Gastroesophageal sphincter (tissue), 4 donors: ENCODE measurements at regions not wholly inside any gene's neighbourhood (a gene's known extent, or its start where the extent isn't known, plus 50 kb on each side); places are given as distances from the start of the nearest gene placed in this dataset.

ENCODE experiments used
- ATAC-seq: fragments of 150-250 bp; one replicate; pipeline ENCODE4 v1.9.1; 2016; ENCODE audit warnings: mild to moderate bottlenecking, moderate library complexity
- H3K27ac ChIP-seq, 4 donors: fragments of 200-600 bp; sonication (generic) in 3 of 4; 1 replicate in 3 of 4; 2 replicates in 1 of 4; pipeline ENCODE4 v1.5.1; 2016 to 2019
- H3K27me3 ChIP-seq: fragments of 200-600 bp; sonication (generic); one replicate; pipeline ENCODE4 v1.5.1; 2019
- H3K36me3 ChIP-seq, 2 donors: fragments of 200-600 bp; sonication (generic); one replicate each; pipeline ENCODE4 v1.5.1; 2019; ENCODE audit warnings: control low read depth in 1 of 2
- H3K4me1 ChIP-seq, 3 donors: fragments of 200-600 bp; sonication (generic); 1 replicate in 2 of 3; 2 replicates in 1 of 3; pipeline ENCODE4 v1.5.1; 2016 to 2019; ENCODE audit warnings: control low read depth in 2 of 3
- H3K4me3 ChIP-seq, 2 donors: fragments of 200-600 bp; sonication (generic); one replicate each; pipeline ENCODE4 v1.5.1; 2019; ENCODE audit warnings: mild to moderate bottlenecking in 1 of 2, moderate library complexity in 1 of 2
- H3K9me3 ChIP-seq, 3 donors: fragments of 200-600 bp; sonication (generic); one replicate each; pipeline ENCODE4 v1.5.1; 2017 to 2019; ENCODE audit warnings: control low read depth in 2 of 3
- EP300 ChIP-seq: sonication (generic); formaldehyde crosslinking; IDR thresholded peaks from one replicate; pipeline ENCODE4 v1.6.1; 2017; ENCODE audit warnings: antibody characterized with exemption, mild to moderate bottlenecking
- POLR2A ChIP-seq, 2 donors: fragments of 450-650 bp; IDR thresholded peaks; one replicate each; pipeline ENCODE4 v1.6.1; 2017; ENCODE audit warnings: antibody characterized with exemption in 2 of 2, mild to moderate bottlenecking in 2 of 2, moderate library complexity in 1 of 2
- POLR2AphosphoS5 ChIP-seq: sonication (generic); formaldehyde crosslinking; IDR thresholded peaks from one replicate; pipeline ENCODE4 v1.6.1; 2017; ENCODE audit warnings: antibody characterized with exemption
- WGBS, 2 donors: methylation state at CpG; one replicate each; pipeline ENCODE4 v1.1.5; 2018; ENCODE audit warnings: low coverage in 1 of 2; 5-methylcytosine and 5-hydroxymethylcytosine counted together
- TF ChIP-seq, protein P1 (sequence below), 4 experiments: fragments of 200-600 bp in 2 of 4; fragments of 450-650 bp in 2 of 4; sonication (generic) in 1 of 4; IDR thresholded peaks; one replicate each; pipeline ENCODE4 v1.5.1; 2017 to 2019; ENCODE audit warnings: antibody characterized with exemption in 4 of 4, mild to moderate bottlenecking in 2 of 4, moderate library complexity in 2 of 4

DNA sequence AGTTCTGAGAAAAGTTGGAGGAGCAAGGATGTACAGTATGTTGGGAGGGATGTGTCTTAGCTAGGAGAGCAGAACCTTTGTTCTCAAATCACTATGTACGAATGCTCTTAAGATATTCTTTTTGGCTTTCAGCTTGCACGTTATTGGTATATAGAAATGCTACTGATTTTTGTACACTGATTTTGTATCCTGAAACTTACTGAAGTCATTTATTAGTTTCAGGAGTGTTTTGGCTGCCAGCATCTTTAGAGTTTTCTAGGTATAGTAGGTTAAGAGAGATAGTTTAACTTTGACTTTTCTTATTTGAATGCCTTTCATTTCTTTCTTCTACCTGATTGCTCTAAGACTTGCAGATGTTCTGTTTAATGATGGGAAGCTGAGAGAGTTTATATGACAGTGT lies 442.8 kb upstream of the FBXO33 start:
- H3K27me3 ChIP-seq, result no peaks in the 10 kb centered on the region

DNA sequence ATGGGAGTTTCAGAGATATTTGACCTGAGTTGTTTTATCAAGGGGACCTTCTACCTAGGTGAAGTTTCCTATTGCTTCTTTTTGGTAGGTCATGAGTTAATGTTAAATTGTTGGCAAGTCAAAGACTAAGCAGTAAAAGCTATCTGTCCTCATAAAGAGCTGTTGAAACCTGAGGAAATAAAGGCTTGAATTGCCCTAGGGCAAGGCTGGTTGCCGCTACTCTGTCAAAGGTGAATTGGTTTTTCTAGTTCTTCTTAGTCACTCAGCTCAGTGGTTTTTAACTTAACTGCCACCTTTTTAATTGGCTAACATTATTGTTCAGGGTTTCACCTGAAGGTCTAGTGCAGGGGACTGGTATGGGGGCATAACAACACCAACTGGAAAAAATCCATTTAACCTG lies 441.6 kb upstream of the FBXO33 start:
- no peak overlapping the region for H3K27ac ChIP-seq
- 55 to 86% methylated on average over 1 of the region's 1 CpG for WGBS, 2 donors
- H3K27me3 ChIP-seq, result no peaks in the 10 kb centered on the region
- H3K9me3 ChIP-seq, result no peaks in the 10 kb centered on the region
- no peak for ATAC-seq
- no peaks in the 10 kb centered on the region for H3K4me1 ChIP-seq
- no peaks in the 10 kb centered on the region for H3K36me3 ChIP-seq
- TF ChIP-seq POLR2A (IDR thresholded peaks at IDR 0.05) (no peak), POLR2AphosphoS5 (no peak), EP300 (no peak)
- H3K4me3 ChIP-seq, result no peak overlapping the region

More for the DNA sequence above, 442.8 kb upstream of the FBXO33 start:
- Histone ChIP-seq H3K9me3 (no peaks in the 10 kb centered on the region), H3K36me3 (no peaks in the 10 kb centered on the region), H3K4me1 (no peaks in the 10 kb centered on the region), H3K4me3 (no peak overlapping the region), H3K27ac (no peak overlapping the region)
- no peak for TF ChIP-seq EP300
- TF ChIP-seq POLR2A (IDR thresholded peaks at IDR 0.05), result no peak
- TF ChIP-seq POLR2AphosphoS5, result no peak
- TF ChIP-seq, protein P1, sequence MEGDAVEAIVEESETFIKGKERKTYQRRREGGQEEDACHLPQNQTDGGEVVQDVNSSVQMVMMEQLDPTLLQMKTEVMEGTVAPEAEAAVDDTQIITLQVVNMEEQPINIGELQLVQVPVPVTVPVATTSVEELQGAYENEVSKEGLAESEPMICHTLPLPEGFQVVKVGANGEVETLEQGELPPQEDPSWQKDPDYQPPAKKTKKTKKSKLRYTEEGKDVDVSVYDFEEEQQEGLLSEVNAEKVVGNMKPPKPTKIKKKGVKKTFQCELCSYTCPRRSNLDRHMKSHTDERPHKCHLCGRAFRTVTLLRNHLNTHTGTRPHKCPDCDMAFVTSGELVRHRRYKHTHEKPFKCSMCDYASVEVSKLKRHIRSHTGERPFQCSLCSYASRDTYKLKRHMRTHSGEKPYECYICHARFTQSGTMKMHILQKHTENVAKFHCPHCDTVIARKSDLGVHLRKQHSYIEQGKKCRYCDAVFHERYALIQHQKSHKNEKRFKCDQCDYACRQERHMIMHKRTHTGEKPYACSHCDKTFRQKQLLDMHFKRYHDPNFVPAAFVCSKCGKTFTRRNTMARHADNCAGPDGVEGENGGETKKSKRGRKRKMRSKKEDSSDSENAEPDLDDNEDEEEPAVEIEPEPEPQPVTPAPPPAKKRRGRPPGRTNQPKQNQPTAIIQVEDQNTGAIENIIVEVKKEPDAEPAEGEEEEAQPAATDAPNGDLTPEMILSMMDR (IDR thresholded peaks at IDR 0.05), result no peak
- 67 to 87% methylated on average over 2 of the region's 2 CpGs for WGBS, 2 donors
- ATAC-seq, result no peak

DNA sequence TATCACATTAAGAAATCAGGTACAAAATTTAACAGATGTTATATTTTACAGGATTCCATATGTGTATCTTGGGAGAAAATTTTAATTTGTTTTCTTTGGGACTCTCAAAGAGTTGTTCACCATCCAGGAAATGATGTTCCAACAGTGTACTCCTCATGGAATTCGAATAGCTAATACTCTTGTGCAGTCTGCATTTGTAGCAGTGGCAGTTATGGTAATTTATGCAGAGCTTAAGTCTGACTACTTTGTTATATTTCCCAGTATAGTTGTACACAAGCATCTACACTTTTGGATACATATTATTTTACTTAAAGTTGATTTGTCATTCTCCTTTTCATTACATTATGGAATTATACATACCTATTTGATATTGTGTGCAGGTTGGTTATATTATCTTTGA lies 436.7 kb upstream of the FBXO33 start:
- TF ChIP-seq POLR2AphosphoS5, result no peak
- no peak for TF ChIP-seq POLR2A (IDR thresholded peaks at IDR 0.05)
- TF ChIP-seq EP300, result no peak
- TF ChIP-seq, protein P1 (IDR thresholded peaks at IDR 0.05), result no peak
- Histone ChIP-seq H3K4me1 (no peaks in the 10 kb centered on the region), H3K27me3 (no peaks in the 10 kb centered on the region), H3K27ac (no peak overlapping the region), H3K9me3 (no peaks in the 10 kb centered on the region), H3K36me3 (no peaks in the 10 kb centered on the region), H3K4me3 (no peak overlapping the region)
- no peak for ATAC-seq
- 31 to 88% methylated on average over 1 of the region's 1 CpG for WGBS, 2 donors

DNA sequence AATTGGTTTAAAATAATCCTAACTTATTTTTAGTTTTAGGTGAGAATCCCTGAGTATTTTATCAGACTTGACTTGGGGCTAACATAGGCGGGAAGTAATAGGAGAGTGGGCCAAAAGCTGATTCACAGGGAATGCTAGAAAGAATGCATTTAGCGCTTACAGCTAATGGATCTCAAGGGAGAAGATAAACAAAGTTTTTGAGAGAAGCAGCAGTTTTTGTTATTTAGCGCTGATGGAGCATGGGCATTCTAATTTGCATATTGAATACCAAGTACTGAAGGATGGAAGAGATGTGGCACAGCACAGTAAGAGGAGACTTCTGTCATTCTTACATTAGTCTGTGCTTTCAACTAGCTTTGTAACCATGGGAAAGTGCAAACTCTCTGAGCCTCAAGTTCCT lies 436.0 kb upstream of the FBXO33 start:
- H3K9me3 ChIP-seq, result no peaks in the 10 kb centered on the region
- H3K4me1 ChIP-seq, result no peaks in the 10 kb centered on the region
- TF ChIP-seq POLR2A (IDR thresholded peaks at IDR 0.05), result no peak
- no peak for TF ChIP-seq EP300
- TF ChIP-seq POLR2AphosphoS5, result no peak
- TF ChIP-seq, protein P1 (IDR thresholded peaks at IDR 0.05), result no peak
- H3K27ac ChIP-seq, result no peak overlapping the region
- 47 to 53% methylated on average over 3 of the region's 3 CpGs for WGBS, 2 donors
- no peak for ATAC-seq
- no peak overlapping the region for H3K4me3 ChIP-seq
- H3K27me3 ChIP-seq, result no peaks in the 10 kb centered on the region
- no peaks in the 10 kb centered on the region for H3K36me3 ChIP-seq

DNA sequence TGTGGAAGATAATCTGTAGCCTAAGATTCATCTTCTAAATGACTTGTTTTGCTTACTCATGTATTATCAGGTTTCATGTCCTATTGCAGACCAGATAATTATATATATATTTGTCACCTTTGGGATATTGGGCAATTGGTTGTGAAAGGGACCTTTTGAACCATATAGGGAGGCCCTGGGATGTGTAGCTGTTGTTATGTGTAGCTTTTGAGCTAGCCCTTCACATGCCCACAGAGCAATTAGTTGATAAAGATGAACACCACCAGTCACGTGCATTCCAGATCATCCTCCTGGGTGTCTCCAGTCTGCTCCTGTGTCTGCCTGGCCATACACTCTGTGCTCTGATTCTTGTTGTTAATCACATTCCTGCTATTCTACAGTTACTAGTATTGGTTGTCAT lies 431.2 kb upstream of the FBXO33 start:
- ATAC-seq, result no peak
- WGBS, 2 donors, result 62 to 100% methylated on average over 1 of the region's 1 CpG
- Histone ChIP-seq H3K27ac (no peak overlapping the region), H3K4me1 (no peaks in the 10 kb centered on the region), H3K36me3 (no peaks in the 10 kb centered on the region), H3K4me3 (no peak overlapping the region), H3K9me3 (no peaks in the 10 kb centered on the region), H3K27me3 (no peaks in the 10 kb centered on the region)
- TF ChIP-seq POLR2AphosphoS5 (no peak), EP300 (no peak), POLR2A (IDR thresholded peaks at IDR 0.05) (no peak)
- TF ChIP-seq, protein P1 (IDR thresholded peaks at IDR 0.05), result no peak
